ENCODE measurements at regions not wholly inside any gene's neighbourhood (a gene's known extent, or its start where the extent isn't known, plus 50 kb on each side); places are given as distances from the start of the nearest gene placed in this dataset.

DNA sequence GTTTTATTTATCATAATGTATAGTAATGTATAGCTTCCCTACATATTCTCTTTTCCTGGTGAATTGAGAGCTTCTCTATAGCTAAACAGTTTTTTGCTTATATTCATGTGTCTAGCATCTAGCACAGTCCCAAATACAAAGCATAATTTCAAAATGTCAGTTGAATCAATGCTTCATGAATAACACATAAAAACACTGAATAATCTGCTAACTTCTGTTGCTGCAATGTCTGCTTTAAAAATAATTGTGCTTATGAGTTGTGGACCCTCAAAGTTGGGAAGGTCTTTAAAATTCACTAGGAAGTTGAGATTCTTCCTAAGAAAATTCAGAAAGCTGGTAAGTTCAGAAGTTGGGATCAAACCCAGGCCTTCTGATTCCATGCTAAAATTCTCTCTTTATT lies 600.9 kb upstream of the FAM98A start:
- TF ChIP-seq, protein P1, sequence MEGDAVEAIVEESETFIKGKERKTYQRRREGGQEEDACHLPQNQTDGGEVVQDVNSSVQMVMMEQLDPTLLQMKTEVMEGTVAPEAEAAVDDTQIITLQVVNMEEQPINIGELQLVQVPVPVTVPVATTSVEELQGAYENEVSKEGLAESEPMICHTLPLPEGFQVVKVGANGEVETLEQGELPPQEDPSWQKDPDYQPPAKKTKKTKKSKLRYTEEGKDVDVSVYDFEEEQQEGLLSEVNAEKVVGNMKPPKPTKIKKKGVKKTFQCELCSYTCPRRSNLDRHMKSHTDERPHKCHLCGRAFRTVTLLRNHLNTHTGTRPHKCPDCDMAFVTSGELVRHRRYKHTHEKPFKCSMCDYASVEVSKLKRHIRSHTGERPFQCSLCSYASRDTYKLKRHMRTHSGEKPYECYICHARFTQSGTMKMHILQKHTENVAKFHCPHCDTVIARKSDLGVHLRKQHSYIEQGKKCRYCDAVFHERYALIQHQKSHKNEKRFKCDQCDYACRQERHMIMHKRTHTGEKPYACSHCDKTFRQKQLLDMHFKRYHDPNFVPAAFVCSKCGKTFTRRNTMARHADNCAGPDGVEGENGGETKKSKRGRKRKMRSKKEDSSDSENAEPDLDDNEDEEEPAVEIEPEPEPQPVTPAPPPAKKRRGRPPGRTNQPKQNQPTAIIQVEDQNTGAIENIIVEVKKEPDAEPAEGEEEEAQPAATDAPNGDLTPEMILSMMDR (IDR thresholded peaks at IDR 0.05; ENCODE audit: low read depth, low read length) = no peak
- TF ChIP-seq POLR2A (IDR thresholded peaks at IDR 0.05; ENCODE audit: extremely low read depth, insufficient read length) (no peak), MYC (IDR thresholded peaks at IDR 0.05; ENCODE audit: low read depth, low read length) (no peak)
- TF ChIP-seq, protein P2, sequence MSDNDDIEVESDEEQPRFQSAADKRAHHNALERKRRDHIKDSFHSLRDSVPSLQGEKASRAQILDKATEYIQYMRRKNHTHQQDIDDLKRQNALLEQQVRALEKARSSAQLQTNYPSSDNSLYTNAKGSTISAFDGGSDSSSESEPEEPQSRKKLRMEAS (IDR thresholded peaks at IDR 0.05; ENCODE audit: low read depth, low read length) = no peak
